CD4-positive, alpha-beta T cell treated with Interleukin-17A for 4 hours (primary cell): ENCODE measurements at regions not wholly inside any gene's neighbourhood (a gene's known extent, or its start where the extent isn't known, plus 50 kb on each side); places are given as distances from the start of the nearest gene placed in this dataset.

ENCODE experiments used
- DNase-seq: peaks from one replicate; pipeline ENCODE4 v3.0.0-alpha.2; 2020; ENCODE audit warnings: mixed read lengths

DNA sequence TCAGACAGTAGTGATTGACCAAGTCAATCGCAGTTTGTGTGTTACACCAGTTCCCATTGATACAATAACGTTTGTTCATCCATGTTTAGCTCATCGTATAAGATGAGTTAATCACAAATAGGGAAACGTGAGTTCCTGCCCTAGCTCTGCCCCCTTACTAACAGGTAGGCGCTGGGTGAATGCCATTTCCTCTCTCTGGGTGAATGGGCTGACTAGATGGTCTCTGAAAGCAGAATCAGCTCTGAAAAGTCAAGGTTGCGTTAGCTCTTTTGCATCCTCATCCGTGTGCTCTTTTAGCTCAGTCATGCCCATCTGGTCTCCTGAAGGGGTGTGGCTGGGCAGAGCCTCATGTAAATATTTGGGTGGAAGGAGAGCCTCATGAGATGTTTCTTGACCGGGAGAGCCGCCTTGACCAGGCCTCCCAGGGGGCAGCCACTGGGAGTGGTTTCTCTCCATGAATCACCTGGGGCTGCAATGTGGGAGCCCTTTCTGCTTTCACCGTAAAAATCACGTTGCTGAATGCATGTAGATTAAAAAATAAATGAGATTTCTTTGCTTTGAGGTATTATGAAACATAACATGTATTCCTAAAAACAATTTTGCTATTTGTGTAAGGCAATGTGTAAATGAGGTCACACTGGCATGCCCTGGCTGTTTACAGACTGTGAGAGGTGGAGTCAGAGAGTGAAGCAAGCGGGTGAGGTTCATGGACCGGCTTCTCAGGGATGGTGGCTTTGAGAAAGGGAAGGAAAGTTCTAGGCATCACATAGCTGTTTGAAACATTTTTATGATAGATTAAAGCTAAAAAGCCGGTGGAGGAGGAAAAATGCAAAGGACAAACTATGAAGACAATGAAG lies 108.4 kb upstream of the RASGRP1 start:
- DNase-seq: peak; percentile 57

DNA sequence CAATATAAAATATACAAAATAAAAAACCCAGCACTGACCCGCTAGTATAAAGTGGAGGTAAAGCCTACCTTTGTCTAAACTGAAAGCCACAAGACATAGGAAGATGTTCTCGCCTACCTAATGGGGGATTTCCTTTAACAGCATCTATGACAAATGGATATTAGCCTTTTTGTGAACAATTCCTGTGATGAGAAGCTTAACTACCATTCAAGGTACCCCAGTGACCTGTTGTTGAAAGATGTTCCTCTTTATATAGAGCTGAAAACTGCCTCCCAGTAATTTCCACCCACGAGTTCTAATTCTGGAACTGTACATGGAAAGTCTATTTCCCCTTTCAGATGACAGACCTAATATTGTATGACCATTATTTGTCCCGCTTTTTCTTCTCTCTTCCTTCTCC lies 109.8 kb upstream of the RASGRP1 start:
- no peak for DNase-seq

DNA sequence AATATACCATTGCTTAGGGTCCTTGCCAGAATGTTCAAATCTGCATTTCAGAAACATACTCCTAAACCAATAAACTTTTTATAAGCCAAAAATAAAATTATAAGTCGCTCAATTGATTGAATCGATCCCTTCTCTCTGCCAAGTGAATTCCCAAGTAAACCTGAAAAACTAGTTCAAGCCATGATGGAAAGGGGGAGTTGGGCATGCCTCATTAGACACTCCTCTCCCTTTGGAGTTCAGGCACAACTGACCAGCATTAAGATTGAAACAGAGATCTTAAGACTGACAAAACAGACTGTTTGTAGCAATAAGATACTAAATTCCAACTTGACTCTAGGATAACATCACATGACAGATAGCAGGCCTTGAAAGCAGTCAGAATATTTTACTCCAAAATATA lies 113.7 kb upstream of the RASGRP1 start:
- no peak for DNase-seq

DNA sequence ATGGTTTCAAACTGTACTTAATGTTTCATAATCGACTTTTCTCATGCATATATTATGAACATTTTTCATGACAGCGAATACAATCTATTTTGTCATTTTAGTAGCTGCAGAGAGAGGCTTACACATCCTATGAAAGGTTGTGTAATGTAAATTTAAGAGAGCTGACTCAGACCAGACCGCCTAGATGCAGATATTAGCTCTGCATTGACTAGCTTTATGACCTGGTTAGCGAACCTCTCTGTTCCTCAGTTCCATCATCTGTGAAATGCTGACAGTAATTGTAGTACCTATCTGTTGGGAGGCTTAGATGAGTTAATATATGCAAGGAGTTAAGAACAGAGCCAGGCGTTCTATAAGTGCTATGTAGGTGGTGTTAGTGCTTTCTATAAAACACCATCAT lies 116.2 kb upstream of the RASGRP1 start:
- no peak for DNase-seq

DNA sequence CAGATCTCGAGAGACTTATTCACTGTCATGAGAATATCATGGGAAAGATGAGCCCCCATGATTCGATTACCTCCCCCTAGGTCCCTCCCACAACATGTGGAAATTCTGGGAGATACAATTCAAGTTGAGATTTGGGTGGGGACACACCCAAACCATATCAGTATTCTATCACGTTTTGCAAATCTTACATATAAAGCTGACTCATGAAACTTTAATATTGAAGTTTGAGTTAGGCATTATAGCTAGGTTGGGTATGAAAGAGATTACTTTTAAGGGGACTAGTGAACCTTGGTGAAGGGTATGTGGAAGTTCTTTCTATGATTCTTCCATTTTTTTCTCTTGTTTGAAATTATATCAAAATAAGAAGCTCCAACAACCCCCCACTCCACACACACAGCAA lies 117.7 kb upstream of the RASGRP1 start:
- DNase-seq: no peak

DNA sequence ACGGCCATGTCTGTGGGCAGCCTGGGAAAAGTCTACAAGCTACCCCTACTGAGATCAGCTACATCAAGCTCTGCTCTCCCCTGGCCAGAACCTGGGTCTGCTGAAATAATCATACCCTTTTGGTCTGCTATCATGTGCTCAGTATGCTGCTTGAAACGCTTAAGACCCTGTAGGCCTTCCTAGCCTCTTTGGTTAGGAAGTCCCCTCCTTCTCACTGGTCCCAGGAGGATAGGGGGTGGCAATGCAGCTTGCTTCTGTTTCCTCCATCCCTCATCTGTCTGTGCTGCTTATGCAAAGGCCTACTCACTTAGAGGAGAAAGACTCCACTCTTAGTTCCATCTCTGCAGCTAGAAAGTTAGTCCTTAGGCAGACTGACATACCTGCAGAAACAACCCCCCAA lies 118.2 kb upstream of the RASGRP1 start:
- no peak for DNase-seq

DNA sequence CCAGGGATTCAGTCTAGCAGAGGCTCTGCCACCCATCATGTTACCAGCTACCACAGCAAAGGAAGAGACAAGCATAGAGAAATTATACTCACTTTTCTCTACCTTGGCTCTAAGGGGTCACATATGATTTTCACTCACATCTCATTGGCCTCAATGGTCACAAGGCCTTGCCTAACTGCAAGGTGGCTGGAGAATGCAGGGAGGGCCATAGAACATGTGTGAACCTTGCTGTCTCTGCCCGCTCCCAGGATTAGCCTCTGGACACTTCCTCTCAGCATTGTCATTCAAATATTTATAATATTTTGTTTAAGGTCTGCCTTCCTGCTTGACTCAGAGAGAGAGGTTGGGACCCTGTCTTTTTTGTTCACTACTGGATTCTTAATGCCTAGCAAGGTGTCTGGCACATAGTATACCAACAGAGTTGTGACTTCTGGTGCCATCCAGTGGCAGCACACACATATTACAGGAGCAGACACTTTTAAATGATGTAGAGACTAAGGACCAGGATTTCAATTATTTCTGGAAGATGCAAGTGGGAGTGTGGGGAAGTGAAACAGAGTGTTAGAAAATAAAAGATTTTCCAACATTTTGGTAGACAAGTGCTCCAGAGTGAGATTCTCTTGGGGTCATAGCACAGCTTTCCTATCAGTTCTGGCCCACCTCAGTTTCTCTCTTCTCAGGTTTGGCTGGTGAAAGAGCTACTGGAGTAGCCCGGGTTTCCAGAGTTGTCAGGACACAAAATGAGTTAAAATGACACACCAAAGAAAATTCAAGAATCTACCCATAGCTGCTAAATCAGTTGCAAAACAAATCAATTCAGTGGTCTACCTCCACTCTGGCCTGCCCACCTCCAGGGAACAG lies 119.0 kb upstream of the RASGRP1 start:
- peak; percentile 81 for DNase-seq

DNA sequence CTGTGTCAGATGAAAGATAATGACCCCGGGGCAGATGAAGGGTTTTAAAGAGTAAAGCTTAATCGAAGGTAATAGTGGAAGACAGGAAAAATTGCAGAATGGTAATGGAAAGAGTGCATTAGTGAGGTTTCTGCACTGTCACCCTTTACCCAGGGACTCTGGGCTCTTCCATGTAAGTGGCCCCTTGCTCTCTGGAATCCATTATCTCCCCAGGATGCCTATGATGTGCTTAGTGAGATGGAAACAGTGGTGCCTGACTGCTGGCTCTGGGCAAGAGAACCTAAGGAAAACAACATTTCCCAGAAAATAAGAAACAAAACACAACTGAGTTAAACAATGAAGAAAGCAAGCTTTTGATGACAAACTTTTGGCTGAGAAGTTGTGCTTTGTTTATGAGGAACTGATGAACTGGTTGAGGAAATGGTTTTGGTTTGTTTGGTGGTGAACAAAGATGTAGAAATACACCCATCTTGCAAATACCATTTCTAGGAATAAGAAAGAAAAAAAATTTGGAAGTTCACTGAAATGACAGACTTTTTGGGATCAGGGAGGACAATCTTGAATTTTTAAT lies 119.9 kb upstream of the RASGRP1 start:
- no peak for DNase-seq

DNA sequence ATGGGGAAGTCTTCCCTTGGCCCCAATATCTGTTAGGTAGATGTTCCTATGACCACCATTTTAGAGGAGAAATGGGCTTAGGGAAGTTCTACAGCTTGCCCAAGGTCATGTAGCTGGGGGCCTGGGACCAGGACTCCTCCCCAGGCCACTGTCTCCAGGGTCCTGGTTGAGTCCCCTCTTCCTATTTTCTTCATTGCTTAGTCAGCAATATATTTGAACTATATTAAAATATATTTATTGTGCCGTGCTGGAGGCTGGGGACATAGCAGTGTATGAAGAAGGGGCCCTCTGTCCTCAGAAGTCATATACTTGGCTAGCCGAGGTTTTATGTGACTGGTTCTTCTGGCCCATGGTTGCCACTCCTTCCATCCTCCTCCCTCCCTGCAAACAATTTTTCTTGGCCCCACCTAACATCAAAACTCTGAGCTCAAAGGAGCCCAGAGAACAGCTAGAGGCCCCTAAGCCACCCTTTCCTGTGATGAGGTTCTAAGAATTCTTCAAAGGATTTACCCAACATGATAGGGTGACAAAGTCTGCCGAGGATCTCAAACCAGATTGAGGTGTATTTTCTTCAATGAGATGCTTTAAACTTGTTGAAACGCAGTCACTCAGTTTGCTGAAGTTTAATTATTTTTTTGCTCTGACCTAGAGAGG lies 121.2 kb upstream of the RASGRP1 start:
- peak; percentile 63 for DNase-seq

DNA sequence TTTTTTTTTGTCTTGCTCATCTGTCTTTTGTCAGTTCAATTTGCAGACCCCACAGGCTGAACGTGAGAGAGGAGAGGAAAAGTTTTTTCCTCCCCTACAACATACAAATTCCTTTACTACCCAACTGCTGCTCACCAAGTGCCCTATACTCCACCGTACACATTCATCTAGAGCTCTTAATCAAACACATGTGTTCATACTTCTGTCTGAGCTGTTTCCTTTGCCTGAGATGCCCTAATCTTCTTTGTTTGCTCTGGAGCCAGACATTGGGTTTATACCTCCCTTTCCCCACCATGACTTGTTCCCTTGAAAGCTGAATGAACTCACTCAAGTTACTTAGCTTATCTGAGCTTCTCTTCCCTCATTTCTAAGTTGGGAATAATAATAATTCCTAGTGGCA lies 122.7 kb upstream of the RASGRP1 start:
- DNase-seq: no peak

DNA sequence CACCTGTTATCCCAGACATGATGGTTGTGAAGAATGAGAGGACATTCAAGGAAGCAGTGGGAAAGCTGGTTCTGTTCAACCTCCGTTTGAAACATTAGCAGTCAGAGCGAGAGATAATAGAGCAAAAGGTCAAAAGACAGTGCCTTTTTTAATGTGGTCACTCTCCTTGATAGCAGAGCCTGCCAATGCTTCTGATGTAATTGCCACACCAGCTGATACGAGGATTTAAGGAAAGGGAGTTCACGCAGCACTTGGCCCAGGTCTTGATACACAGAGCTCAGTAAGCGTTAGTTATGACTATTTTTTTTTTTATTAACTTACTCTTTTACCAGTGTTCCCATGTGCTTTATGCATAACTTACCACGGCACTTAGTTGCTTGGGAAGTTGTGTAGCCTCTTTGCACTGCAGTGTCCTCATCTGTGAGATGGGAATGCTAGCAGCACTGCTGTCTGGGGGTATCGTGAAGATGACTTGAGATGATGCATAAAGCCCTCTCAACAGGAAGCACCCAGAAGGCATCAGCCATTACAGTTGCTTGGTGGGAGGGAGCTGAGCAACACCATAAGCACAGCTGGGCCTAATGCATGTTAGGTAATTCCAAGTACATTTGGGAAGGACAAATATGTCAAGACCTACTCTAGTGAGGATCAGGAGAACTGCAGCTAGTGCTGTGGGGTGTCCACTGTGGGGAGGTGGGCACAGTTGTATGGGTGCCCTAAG lies 123.3 kb upstream of the RASGRP1 start:
- DNase-seq: peak; percentile 47

DNA sequence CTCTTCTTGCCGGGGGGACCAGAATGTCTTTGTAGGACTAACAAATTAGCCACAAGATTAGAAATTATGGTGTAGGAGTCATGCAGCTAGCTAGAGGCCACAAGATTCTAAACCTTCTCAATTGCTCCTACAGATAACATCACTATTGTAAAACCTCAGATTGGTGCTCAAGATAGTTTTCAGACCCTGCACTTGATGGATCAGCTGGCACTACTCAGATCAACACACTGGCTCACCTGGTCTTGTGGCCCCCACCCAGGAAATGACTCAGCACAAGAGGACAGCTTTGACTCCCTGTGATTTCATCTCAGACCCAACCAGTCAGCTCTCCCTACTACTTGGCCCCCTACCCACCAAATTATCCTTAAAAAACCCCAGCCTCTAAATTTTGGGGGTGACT lies 124.1 kb upstream of the RASGRP1 start:
- peak; percentile 76 for DNase-seq

DNA sequence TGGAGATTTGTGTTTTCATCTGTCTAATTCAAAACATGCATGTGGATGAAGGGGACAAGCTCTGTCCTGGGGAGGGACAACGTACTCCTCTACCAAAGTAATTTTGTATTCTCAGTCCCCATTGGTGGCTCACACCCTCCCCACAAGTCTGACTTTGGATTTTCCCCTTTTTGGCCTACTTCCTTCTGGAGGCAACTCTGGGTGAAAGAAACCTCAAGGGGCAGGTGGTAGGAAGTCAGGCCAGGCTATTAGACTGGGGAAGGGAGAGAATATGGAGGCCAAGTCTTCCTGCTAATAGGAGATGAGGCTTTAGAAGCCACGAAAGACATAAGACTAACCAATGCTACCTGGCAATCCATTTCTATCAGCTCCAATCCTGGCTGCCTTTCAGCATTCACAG lies 124.9 kb upstream of the RASGRP1 start:
- no peak for DNase-seq

DNA sequence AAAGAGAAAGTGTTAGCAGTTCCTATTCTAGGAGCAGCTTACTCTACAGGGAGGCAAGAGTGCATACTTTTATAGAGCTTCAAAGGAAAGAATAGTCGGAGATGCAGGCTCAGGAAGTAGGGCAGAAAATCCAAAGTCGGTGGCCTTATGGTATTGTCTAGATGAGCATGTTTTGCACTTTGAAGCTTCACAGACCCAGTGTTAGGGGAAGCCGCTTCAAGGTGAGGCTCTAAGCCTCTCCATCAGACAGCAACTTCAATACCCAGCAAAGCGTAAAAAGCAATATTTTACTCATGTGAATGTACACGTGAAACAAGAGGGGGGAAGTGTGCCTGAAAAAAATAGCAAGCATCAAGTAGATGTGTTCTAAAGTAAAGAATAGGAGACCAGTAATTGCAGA lies 125.6 kb upstream of the RASGRP1 start:
- DNase-seq: peak; percentile 58

DNA sequence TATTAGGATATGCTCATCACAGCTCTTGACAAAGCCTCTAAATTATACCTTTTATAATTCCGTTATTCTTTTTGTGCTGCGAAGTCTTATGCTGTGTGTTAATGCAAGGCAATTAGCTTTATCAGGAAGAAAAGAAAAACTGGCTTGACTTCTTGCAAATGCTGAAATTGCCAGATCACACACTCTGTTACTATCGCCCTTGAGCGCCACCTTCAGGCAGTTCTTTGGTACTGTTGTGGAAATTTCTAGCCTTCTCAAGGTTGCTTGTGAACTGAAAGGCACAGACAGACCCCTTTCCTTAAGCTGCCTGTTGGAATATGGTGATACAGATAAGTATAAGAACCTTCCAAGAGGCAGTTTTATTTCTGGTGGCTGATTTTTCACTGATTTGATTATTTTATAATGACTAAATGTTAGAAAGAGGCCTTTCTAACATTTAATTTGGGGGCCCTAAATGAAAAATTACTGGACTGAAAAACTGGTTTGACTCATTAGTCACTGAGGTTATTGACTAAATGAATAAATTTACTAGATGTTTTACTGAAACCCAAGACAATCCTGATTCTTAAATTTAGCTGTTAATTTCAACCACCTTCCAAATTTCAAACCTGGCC lies 126.2 kb upstream of the RASGRP1 start:
- peak; percentile 91 for DNase-seq

DNA sequence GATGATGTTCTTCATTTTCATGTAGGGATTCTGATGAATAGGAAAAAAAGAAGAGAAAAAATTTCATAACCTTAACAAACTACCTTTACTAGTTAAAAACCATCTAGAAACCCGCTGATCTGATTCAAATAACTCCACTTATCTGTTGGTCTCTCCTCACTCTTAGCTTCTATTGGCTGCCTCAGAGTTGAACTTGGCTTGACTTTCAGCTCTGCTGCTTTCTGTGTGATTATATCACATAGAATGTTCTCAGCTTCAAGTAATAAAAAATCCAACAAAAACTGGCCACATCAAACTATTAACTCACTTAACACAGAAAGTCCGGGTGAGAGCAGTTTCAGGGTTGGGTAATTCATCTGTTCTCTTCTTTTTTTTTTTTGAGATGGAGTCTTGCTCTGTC lies 126.8 kb upstream of the RASGRP1 start:
- no peak for DNase-seq

DNA sequence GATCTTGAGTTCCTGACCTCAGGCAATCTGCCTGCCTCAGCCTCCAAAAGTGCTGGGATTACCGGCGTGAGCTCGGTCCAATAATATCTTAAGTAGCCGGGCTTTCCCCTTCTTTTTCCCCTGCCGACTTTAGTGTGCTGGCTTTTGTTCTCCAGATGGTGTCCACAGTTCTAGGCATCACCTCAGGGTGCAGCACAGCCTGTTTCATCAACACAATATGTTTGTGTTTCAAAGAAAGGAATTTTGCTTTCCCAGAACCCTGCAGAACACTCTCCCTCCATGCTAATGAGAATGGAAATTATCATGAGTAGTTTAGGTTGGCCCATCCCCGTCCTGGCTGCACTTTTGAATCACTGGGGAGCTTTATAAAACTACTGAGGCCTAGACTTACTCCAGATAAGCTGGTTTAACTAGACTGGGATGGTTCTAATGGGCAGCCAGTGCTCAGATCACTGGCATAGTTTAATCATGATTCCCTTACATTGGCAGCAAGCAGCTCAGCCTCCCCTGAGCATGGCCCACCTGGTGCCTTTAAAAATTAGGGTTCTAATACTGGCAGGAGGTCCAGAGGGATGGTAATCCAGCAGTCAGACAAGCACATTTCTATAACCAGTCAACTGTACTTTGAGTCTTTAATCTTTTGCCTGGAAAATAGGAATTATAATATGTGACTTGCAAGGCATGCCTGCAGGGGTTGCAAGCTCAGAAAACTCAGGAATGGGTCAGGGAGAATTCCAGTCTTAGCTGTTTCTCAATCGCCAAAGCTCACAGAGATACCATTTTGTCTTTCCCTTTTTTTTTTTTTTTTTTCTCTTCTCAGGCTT lies 127.6 kb upstream of the RASGRP1 start:
- DNase-seq: no peak

DNA sequence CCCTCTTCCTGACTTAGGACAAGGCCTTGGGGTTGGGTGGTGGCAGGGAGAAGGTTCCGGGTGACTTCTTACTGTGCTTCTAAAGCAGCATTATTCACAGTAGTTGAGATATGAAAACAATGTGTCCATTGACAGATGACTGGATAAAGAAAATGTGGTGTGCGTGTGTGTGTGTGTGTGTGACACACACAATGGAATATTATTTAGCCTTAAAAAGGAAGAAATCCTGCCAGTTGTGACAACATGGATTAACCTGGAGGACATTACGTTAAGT lies 128.1 kb upstream of the RASGRP1 start:
- DNase-seq: no peak

DNA sequence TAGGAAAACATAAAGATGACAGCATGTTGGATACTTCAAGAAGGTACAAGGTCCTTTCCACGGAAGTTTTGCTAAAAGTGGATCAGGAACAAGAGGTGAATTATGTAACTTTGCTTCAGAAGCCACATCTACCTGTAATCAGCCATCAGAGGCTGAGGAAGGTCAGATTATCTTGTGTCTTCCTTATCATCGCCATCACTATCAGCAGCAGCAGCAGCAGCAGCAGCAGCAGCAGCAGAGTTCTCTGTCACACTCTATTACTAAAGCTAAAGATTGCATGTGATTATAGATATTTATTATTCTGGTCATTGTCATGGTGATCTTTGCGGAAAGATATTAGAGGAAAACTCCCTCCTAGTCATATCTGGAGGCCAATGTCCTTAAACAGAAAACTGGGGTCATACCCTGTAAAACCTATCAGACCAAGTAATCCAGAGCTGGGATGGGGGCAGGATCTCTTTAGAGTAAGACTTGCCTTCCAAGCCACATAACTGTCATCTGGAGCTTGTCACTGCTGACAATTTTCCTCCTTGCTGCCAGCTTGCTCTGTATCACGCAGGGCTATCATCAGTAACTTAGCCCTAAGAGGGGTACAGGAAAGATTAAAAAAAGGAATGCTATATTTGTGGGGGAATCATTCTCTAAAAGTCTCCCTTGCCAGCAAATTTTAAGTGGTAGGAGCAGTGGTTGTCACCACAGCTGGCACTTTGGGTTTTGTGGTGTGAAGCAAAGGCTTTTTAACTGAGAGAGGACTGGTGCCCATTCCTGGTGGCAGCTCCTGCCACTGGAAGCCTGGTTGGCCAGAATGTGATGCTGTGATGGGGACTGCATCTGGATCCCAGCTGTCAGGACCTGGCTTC lies 130.9 kb upstream of the RASGRP1 start:
- DNase-seq: no peak

DNA sequence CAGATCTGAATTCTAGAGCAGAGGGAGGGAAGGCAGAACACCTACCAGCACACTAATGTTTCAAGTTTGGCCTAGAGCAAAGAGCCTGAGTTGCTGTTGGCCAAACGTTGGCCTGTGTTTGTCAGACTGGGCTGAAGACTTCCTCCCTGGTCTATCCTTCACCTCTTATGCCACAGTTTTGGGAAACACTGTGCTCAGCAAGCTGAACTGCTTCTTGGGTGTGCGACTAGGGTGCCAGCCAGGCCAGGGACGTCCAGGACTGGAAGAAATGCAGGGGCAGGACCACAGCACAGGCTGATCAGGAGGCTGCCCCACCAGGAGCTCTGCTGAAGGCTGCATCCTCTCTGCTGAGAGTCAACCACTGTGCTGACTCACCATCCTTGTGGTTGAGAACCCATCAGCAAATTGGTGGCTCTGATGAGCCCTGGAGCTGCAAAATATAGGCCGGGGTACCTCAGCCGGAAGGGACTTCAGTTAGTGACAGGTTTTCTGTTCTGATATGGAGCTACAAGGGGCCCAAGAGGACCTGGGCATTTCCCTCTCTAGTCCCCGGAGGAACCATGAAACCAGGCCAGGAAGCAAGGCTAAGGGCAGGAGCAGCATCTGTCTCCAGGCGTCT lies 131.6 kb upstream of the RASGRP1 start:
- peak; percentile 78 for DNase-seq
